NCI-H774 (cell line): ENCODE measurements at regions not wholly inside any gene's neighbourhood (a gene's known extent, or its start where the extent isn't known, plus 50 kb on each side); places are given as distances from the start of the nearest gene placed in this dataset.
"Not testable (repeated sequence)": the region's sequence is repeated elsewhere in the genome, so short reads cannot be mapped to it uniquely, and the experiment has no call there.

Source experiments
- DNase-seq: peaks from one replicate; lab custom pipeline; 2025; lab: John Stamatoyannopoulos, UW

- no peak for DNase-seq
These were observed 118.1 kb downstream of the EBLN2 start for GRCh38 chr3:73179601-73180000.

DNA sequence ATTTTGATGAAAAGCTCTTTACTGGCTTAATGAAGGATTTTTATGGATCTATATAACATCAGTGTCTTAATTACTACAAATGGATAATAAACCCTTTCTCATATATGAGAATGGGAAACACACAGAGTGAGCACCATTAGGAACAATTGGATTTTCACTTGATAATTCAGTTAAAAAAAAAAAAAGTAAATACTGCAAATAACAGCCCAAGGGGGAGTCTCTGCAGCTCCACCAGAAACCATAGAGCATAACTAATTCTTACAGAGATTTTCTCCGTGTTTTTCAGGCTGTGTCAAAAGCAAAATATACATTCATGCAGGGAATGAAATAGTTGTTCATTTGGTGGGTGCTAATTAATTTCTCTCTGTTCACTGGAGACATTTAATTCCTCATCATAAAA, 125.3 kb downstream of the EBLN2 start:
- DNase-seq = no peak

DNA sequence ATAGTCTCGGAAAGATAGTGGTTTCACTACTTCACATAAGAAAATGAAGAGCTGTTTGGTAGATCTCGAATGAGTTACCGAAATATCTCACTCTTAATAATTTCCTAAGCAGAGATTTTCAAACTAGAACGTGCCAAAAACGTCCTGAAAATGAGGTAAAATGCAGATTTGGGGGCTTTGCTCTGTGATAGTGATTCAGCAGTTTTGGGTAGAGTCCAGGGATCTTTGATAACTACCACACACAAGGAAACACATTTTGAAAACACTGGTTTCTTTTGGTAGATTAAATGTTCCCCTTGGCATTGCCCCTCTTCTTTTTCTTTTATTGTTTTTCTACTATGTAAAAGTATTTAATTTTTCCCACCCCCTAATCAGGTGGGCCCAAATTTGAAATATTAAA, 125.9 kb downstream of the EBLN2 start:
- DNase-seq = no peak

- no peak for DNase-seq
These were observed 127.2 kb downstream of the EBLN2 start for GRCh38 chr3:73188707-73189106.

GRCh38 chr3:73192036-73192738, 130.7 kb downstream of the EBLN2 start:
- no peak for DNase-seq

GRCh38 chr3:73193943-73194342, 132.5 kb downstream of the EBLN2 start:
- not testable (repeated sequence) for DNase-seq

- DNase-seq = no peak
These were observed 135.7 kb downstream of the EBLN2 start for GRCh38 chr3:73197187-73197586.

DNA sequence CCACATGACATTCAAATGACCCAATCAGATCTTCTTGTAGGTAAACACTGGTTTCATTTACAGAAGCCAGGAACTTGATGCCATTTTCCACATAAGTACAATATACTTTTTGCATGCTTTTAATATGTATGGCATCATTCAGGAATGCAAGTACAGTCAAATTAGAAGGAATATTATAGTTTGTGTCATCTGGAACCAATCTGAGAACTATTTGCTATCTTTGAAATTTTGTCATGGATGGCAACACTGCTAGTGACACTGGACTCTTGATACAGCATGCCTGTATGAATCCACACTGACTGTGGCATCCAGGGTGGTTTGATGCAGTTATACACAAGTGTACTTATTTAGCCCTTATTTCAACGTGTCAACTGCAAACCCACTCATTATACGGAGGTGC, 141.6 kb downstream of the EBLN2 start:
- no peak for DNase-seq

DNA sequence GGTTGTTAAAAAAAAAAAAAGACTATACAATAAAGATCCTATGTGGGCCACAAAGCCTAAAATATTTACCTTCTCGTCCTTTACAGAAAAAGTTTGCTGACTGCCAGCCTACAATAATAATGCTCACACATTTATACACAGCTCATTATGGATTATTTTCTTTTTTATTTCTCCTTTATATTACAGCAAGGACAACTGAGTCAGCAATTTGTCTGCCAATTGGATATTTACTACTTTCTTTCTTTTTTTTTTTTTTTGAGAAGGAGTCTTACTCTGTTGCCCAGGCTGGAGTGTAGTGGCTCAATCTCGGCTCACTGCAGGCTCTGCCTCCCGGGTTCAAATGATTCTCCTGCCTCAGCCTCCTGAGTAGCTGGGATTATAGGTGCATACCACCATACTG, 142.2 kb downstream of the EBLN2 start:
- DNase-seq = no peak

GRCh38 chr3:73204841-73205240, 143.4 kb downstream of the EBLN2 start:
- DNase-seq = no peak

- DNase-seq = no peak
These were observed 144.6 kb downstream of the EBLN2 start for GRCh38 chr3:73206030-73206429.

DNA sequence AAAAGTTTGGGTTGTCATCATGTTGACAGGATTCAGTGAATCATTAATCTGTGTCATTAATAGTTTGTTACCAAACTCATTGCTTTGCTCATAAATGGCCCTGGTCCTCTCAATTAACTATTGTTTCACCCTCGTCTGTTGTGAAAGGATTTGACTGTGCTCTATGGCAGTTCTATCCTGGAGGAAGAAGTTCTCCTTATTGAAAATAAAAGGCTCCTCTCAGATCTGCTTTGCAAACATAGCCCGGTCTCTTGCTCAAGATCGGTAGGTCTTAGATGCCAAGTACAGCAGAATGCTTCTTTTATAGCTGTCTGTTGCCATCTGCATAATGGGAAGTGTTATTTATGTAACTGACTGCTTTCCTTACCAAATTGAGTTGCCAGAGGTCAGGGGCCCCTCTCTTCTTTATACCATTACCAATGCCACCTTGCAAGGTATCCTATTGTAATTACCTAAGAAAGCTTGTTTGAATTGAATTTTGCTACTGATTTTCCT, 146.5 kb downstream of the EBLN2 start:
- no peak for DNase-seq

- DNase-seq = no peak
These were observed 149.3 kb downstream of the EBLN2 start for GRCh38 chr3:73210759-73211158.

DNA sequence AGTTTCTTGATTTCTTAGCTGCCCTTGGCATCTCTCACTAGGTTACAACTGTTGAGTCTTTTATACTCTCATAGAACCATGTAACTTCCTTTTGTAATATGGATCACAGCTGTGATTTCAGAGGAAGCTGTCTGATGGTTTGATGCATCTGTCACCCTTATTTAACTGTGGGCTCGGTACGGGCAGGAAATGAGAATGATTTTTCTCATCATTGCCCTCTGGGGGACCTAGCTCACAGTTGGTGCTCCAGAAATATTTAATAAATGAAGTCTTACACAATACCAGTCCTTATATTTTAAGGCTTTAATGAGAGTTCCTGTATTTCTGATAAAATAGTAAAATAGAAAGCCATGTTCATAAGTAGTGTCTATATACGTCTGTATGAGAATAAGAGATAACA, 151.2 kb downstream of the EBLN2 start:
- DNase-seq = no peak

GRCh38 chr3:73213896-73214295, 152.4 kb downstream of the EBLN2 start:
- no peak for DNase-seq

DNA sequence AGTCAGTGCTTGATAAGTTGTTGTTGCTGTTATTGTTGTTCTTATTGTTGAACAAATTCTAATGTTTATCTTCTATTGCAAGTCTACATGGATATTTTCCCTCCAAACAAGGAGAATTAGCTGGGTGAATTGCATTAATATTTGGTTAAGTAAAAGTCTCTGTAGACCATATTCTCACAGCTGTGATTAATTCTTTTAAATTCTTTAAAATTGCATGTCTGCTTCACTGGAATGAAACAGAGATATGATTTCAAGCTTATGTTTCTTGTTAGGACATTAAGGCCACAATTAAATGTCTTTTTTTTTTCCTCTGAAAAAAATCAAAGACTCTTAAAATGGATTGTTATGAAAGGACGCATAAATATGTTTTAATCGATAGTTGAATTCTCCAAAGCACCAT, 153.4 kb downstream of the EBLN2 start:
- DNase-seq = no peak

- no peak for DNase-seq
These were observed 153.8 kb downstream of the EBLN2 start for GRCh38 chr3:73215281-73215680.

DNA sequence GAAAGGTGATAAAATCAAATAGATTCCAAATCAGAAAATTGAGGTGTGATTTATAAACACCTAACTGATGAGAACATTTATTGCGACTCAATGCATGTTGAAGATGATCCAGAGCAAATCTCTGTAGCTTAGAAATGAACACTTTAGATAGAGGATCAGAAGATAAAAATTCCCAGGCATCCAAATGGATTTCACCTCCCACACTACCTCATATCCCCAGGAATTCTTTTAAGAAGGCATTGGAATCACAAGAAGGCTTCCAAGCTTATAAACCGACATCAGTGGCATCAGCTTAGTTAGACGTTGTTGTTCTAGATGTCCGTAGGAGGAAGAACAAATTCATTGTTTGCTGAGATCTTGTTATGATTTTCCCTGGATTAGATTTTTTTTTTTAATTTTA, 154.4 kb downstream of the EBLN2 start:
- DNase-seq = no peak

- no peak for DNase-seq
These were observed 154.9 kb downstream of the EBLN2 start for GRCh38 chr3:73216310-73216709.

- DNase-seq = no peak
These were observed 160.7 kb downstream of the EBLN2 start for GRCh38 chr3:73222126-73222525.

- DNase-seq = no peak
These were observed 163.8 kb downstream of the EBLN2 start for GRCh38 chr3:73225146-73225855.

GRCh38 chr3:73225991-73226390, 164.5 kb downstream of the EBLN2 start:
- no peak for DNase-seq

DNA sequence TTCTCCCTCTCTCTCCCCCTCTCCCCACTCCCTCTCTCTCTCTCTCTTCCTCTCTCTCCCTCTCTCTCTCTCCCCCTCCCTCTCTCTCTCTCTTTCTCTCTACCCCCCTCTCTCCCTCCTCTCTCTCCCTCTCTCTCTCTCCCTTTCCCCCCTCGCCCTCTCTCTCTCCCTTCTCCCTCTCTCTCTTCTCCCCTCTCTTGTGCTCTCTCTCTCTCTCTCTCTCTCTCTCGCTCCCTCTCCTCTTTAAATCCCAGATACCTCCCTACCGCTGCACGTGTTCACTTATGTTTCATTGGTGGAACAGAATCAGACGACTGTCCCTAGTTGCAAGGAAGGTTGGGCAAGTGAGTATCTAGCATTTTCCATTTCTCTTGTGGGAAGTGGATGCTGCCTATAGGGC, 166.5 kb downstream of the EBLN2 start:
- DNase-seq = no peak

GRCh38 chr3:73228437-73228836, 167.0 kb downstream of the EBLN2 start:
- no peak for DNase-seq
